PC-9 (cell line): ENCODE measurements at regions not wholly inside any gene's neighbourhood (a gene's known extent, or its start where the extent isn't known, plus 50 kb on each side); places are given as distances from the start of the nearest gene placed in this dataset.

Source experiments
- BruUV-seq: library from RNA; stranded (reverse); fragments of 400-500 nt; replicated peaks from 2 replicates; lab custom pipeline; 2021; lab: Mats Ljungman, UMichigan
- CTCF ChIA-PET: fragments of 300-600 bp; sonication (Branson Sonifier 250); formaldehyde crosslinking; loops from one replicate; lab custom pipeline; 2022; ENCODE audit warnings: antibody characterized with exemption; lab: Charles Lee
- POLR2A ChIA-PET: fragments of 300-600 bp; sonication (Branson Sonifier 250); formaldehyde crosslinking; loops from one replicate; lab custom pipeline; 2022; ENCODE audit warnings: antibody characterized with exemption; ENCODE audit not compliant: unreplicated experiment; lab: Charles Lee
- DNase-seq, 2 experiments: peaks; one replicate each; pipeline versions ENCODE4 v3.0.0 to v3.0.0-alpha.2; 2015 to 2022; ENCODE audit warnings: mixed read lengths in 1 of 2
- H2AFZ ChIP-seq: fragments of 200-600 bp; sonication (generic); 2 replicates; pipeline ENCODE4 v1.8.1; 2017; ENCODE audit warnings: antibody characterized with exemption
- H3F3A ChIP-seq: fragments of 200-600 bp; sonication (generic); 2 replicates; pipeline ENCODE4 v1.8.1; 2017; ENCODE audit warnings: antibody characterized with exemption, mild to moderate bottlenecking, low read depth; ENCODE audit not compliant: insufficient read depth
- H3K27ac ChIP-seq: fragments of 200-600 bp; sonication (generic); 2 replicates; pipeline ENCODE4 v1.6.1; 2016; ENCODE audit warnings: mixed run types
- H3K27me3 ChIP-seq: fragments of 200-600 bp; sonication (generic); 2 replicates; pipeline ENCODE4 v1.6.1; 2016; ENCODE audit warnings: low read depth, mixed run types; ENCODE audit not compliant: insufficient read depth
- H3K36me3 ChIP-seq: fragments of 200-600 bp; sonication (generic); 2 replicates; pipeline ENCODE4 v1.6.1; 2016; ENCODE audit warnings: low read depth, mixed run types
- H3K4me1 ChIP-seq: fragments of 200-600 bp; sonication (generic); replicated peaks from 2 replicates; pipeline ENCODE4 v1.6.1; 2016; ENCODE audit warnings: mixed run types; ENCODE audit not compliant: insufficient read depth
- H3K4me2 ChIP-seq: fragments of 200-600 bp; sonication (generic); 2 replicates; pipeline ENCODE4 v1.6.1; 2017; ENCODE audit warnings: mixed run types
- H3K4me3 ChIP-seq: fragments of 200-600 bp; sonication (generic); 2 replicates; pipeline ENCODE4 v1.6.1; 2016; ENCODE audit warnings: mixed run types
- H3K79me2 ChIP-seq: fragments of 200-600 bp; sonication (generic); 2 replicates; pipeline ENCODE4 v1.6.1; 2017; ENCODE audit warnings: low read depth, mixed run types
- H3K9me2 ChIP-seq: fragments of 200-600 bp; sonication (generic); 2 replicates; pipeline ENCODE4 v1.8.1; 2017; ENCODE audit warnings: mild to moderate bottlenecking; ENCODE audit not compliant: insufficient read depth
- H3K9me3 ChIP-seq: fragments of 200-600 bp; sonication (generic); 2 replicates; pipeline ENCODE4 v1.8.1; 2016; ENCODE audit warnings: low read depth; ENCODE audit not compliant: insufficient read depth
- H4K20me1 ChIP-seq: fragments of 200-600 bp; sonication (generic); 2 replicates; pipeline ENCODE4 v1.8.1; 2017; ENCODE audit not compliant: insufficient read depth
- CTCF ChIP-seq: fragments of 200-600 bp; sonication (generic); conservative IDR thresholded peaks from 2 replicates; pipeline ENCODE4 v1.6.1; 2017; ENCODE audit warnings: mixed run types, antibody characterized with exemption, mild to moderate bottlenecking, moderate library complexity
- EZH2 ChIP-seq: fragments of 200-600 bp; sonication (generic); IDR thresholded peaks from 2 replicates; pipeline ENCODE4 v1.8.0; 2017; ENCODE audit warnings: antibody characterized with exemption, low read depth
- intact Hi-C: fragments of 100-400 bp; cut with micrococcal nuclease; formaldehyde crosslinking; loops from one replicate; pipeline ENCODE4 v1.10.0; 2022; ENCODE audit not compliant: unreplicated experiment

DNA sequence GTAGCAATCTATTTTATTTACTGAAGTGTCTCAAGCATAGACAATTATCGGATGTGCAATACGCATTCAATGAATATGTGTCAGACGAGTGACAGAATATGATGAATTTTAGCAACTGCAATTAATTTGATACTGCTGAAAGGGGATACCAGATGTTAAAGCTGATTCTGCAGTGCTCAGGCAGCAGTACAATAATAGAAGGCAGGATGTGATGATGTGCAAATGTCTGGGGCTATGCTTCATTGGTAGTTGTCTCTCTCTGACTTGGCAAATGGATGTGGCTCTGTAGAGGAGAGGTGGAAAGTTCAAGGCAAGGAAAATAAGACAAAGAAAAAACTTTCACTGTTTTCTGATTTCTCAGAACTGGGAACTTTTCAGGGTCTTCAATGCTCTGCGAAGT is 721.2 kb downstream of the CDH18 start:
- Histone ChIP-seq H3K9me3 (no peaks in the 10 kb centered on the region), H3F3A (no peaks in the 10 kb centered on the region), H3K4me1 (no peaks in the 10 kb centered on the region), H3K4me2 (no peak overlapping the region), H3K27ac (no peak overlapping the region), H4K20me1 (no peaks in the 10 kb centered on the region), H3K9me2 (no peaks in the 10 kb centered on the region), H3K36me3 (no peaks in the 10 kb centered on the region), H3K4me3 (no peak overlapping the region), H2AFZ (no peak overlapping the region), H3K79me2 (no peaks in the 10 kb centered on the region), H3K27me3 (no peaks in the 10 kb centered on the region)
- DNase-seq = no peak
- ChIA-PET POLR2A (interaction anchor here (0.6 kb wide), 1 partner anchor 97 kb away, joined by 3 read pairs; no protein-coding TSS in a partner anchor), CTCF (no interaction called here)
- TF ChIP-seq EZH2 = no peak
- no peak for TF ChIP-seq CTCF
- no TSS peak for BruUV-seq
- intact Hi-C loops = no loop called here

GRCh38 chr5:19270153-19270552 is 717.8 kb downstream of the CDH18 start:
- no peaks in the 10 kb centered on the region for H3F3A ChIP-seq
- H3K27me3 ChIP-seq = no peaks in the 10 kb centered on the region
- H3K9me3 ChIP-seq = no peaks in the 10 kb centered on the region
- ChIA-PET CTCF (no interaction called here), POLR2A (no interaction called here)
- no peaks in the 10 kb centered on the region for H3K4me1 ChIP-seq
- no peaks in the 10 kb centered on the region for H3K9me2 ChIP-seq
- H4K20me1 ChIP-seq = no peaks in the 10 kb centered on the region
- H3K27ac ChIP-seq = no peak overlapping the region
- no peaks in the 10 kb centered on the region for H3K79me2 ChIP-seq
- no TSS peak for BruUV-seq
- no peak overlapping the region for H2AFZ ChIP-seq
- no peak for DNase-seq
- H3K4me3 ChIP-seq = no peak overlapping the region
- no peak for TF ChIP-seq EZH2
- TF ChIP-seq CTCF = no peak
- intact Hi-C loops = no loop called here
- H3K36me3 ChIP-seq = no peaks in the 10 kb centered on the region
- no peak overlapping the region for H3K4me2 ChIP-seq

- CTCF ChIA-PET = no interaction called here
- no peak for DNase-seq
- Histone ChIP-seq H3K9me2 (no peaks in the 10 kb centered on the region), H3K27me3 (no peaks in the 10 kb centered on the region), H2AFZ (no peak overlapping the region), H4K20me1 (no peaks in the 10 kb centered on the region), H3K27ac (no peak overlapping the region), H3K4me2 (no peak overlapping the region), H3F3A (no peaks in the 10 kb centered on the region), H3K4me3 (no peak overlapping the region), H3K36me3 (no peaks in the 10 kb centered on the region), H3K79me2 (no peaks in the 10 kb centered on the region), H3K4me1 (no peaks in the 10 kb centered on the region), H3K9me3 (no peaks in the 10 kb centered on the region)
- TF ChIP-seq CTCF (no peak), EZH2 (no peak)
- intact Hi-C loops = no loop called here
- no TSS peak for BruUV-seq
- POLR2A ChIA-PET = no interaction called here
Measured at GRCh38 chr5:19274578-19274977, 713.4 kb downstream of the CDH18 start.
